ENCODE measurements at regions not wholly inside any gene's neighbourhood (a gene's known extent, or its start where the extent isn't known, plus 50 kb on each side); places are given as distances from the start of the nearest gene placed in this dataset.
"Not testable (repeated sequence)": the region's sequence is repeated elsewhere in the genome, so short reads cannot be mapped to it uniquely, and the experiment has no call there.

- DNase-seq = no peak
Observed at GRCh38 chr3:3686907-3687648, 112.2 kb upstream of the LRRN1 start.

GRCh38 chr3:3685721-3686120 is 113.5 kb upstream of the LRRN1 start:
- no peak for DNase-seq

GRCh38 chr3:3683261-3683660 is 116.0 kb upstream of the LRRN1 start:
- DNase-seq = no peak

- no peak for DNase-seq
Observed at GRCh38 chr3:3675801-3676200, 123.4 kb upstream of the LRRN1 start.

GRCh38 chr3:3675186-3675585 is 124.0 kb upstream of the LRRN1 start:
- no peak for DNase-seq

GRCh38 chr3:3666664-3667063 is 132.6 kb upstream of the LRRN1 start:
- no peak for DNase-seq

GRCh38 chr3:3665961-3666640 is 133.1 kb upstream of the LRRN1 start:
- DNase-seq = no peak

GRCh38 chr3:3665546-3665945 is 133.7 kb upstream of the LRRN1 start:
- DNase-seq = no peak

GRCh38 chr3:3664935-3665334 is 134.3 kb upstream of the LRRN1 start:
- DNase-seq = no peak

GRCh38 chr3:3662610-3663009 is 136.6 kb upstream of the LRRN1 start:
- no peak for DNase-seq

- DNase-seq = no peak
Observed at GRCh38 chr3:3654916-3655315, 144.3 kb upstream of the LRRN1 start.

- no peak for DNase-seq
Observed at GRCh38 chr3:3648988-3649679, 150.1 kb upstream of the LRRN1 start.

- DNase-seq = no peak
Observed at GRCh38 chr3:3646934-3647333, 152.3 kb upstream of the LRRN1 start.

- DNase-seq = not testable (repeated sequence)
Observed at GRCh38 chr3:3646103-3646844, 153.0 kb upstream of the LRRN1 start.

GRCh38 chr3:3641877-3642455 is 157.3 kb upstream of the LRRN1 start:
- no peak for DNase-seq

- DNase-seq = no peak
Observed at GRCh38 chr3:3639078-3639477, 160.2 kb upstream of the LRRN1 start.

GRCh38 chr3:3636815-3637214 is 162.4 kb upstream of the LRRN1 start:
- no peak for DNase-seq

- no peak for DNase-seq
Observed at GRCh38 chr3:3635109-3635508, 164.1 kb upstream of the LRRN1 start.

- no peak for DNase-seq
Observed at GRCh38 chr3:3634326-3634725, 164.9 kb upstream of the LRRN1 start.

GRCh38 chr3:3633761-3634160 is 165.5 kb upstream of the LRRN1 start:
- DNase-seq = no peak

GRCh38 chr3:3632449-3632848 is 166.8 kb upstream of the LRRN1 start:
- DNase-seq = no peak

GRCh38 chr3:3631114-3631513 is 168.1 kb upstream of the LRRN1 start:
- no peak for DNase-seq

- DNase-seq = no peak
Observed at GRCh38 chr3:3629911-3630310, 169.3 kb upstream of the LRRN1 start.
